ENCODE measurements at regions not wholly inside any gene's neighbourhood (a gene's known extent, or its start where the extent isn't known, plus 50 kb on each side); places are given as distances from the start of the nearest gene placed in this dataset.
"Not testable (repeated sequence)": the region's sequence is repeated elsewhere in the genome, so short reads cannot be mapped to it uniquely, and the experiment has no call there.

GRCh38 chr16:22710326-22710725 is 103.6 kb upstream of the HS3ST2 start:
- Histone ChIP-seq H3K27me3 (no peaks in the 10 kb centered on the region), H3K4me1 (ENCODE audit: low read depth) (no peaks in the 10 kb centered on the region), H3K36me3 (no peaks in the 10 kb centered on the region), H3K27ac (no peak overlapping the region), H3K9me3 (ENCODE audit: low read depth) (no peaks in the 10 kb centered on the region), H3K4me3 (no peak overlapping the region)
- no peak for TF ChIP-seq CTCF (IDR thresholded peaks at IDR 0.05; ENCODE audit: low read depth, low read length)
- no peak for DNase-seq (ENCODE audit: low read depth in 1 of 2, low spot score in 1 of 2)

- Histone ChIP-seq H3K4me1 (ENCODE audit: low read depth) (no peaks in the 10 kb centered on the region), H3K27ac (no peak overlapping the region), H3K27me3 (no peaks in the 10 kb centered on the region), H3K4me3 (no peak overlapping the region), H3K9me3 (ENCODE audit: low read depth) (no peaks in the 10 kb centered on the region), H3K36me3 (no peaks in the 10 kb centered on the region)
- DNase-seq (ENCODE audit: low read depth in 1 of 2, low spot score in 1 of 2): no peak
- TF ChIP-seq CTCF (IDR thresholded peaks at IDR 0.05; ENCODE audit: low read depth, low read length): no peak
Observed at GRCh38 chr16:22711847-22712246, 102.1 kb upstream of the HS3ST2 start.

GRCh38 chr16:22712471-22712870 is 101.5 kb upstream of the HS3ST2 start:
- no peaks in the 10 kb centered on the region for H3K27me3 ChIP-seq
- no peak for DNase-seq (ENCODE audit: low read depth in 1 of 2, low spot score in 1 of 2)
- no peaks in the 10 kb centered on the region for H3K36me3 ChIP-seq
- no peaks in the 10 kb centered on the region for H3K4me1 ChIP-seq (ENCODE audit: low read depth)
- H3K27ac ChIP-seq: no peak overlapping the region
- no peaks in the 10 kb centered on the region for H3K9me3 ChIP-seq (ENCODE audit: low read depth)
- no peak overlapping the region for H3K4me3 ChIP-seq
- TF ChIP-seq CTCF (IDR thresholded peaks at IDR 0.05; ENCODE audit: low read depth, low read length): no peak

GRCh38 chr16:22718598-22718997 is 95.4 kb upstream of the HS3ST2 start:
- not testable (repeated sequence) for H3K9me3 ChIP-seq (ENCODE audit: low read depth); DNase-seq (ENCODE audit: low read depth in 1 of 2, low spot score in 1 of 2)

GRCh38 chr16:22719945-22720344 is 94.0 kb upstream of the HS3ST2 start:
- TF ChIP-seq CTCF (IDR thresholded peaks at IDR 0.05; ENCODE audit: low read depth, low read length): no peak
- no peak overlapping the region for H3K27ac ChIP-seq
- no peaks in the 10 kb centered on the region for H3K4me1 ChIP-seq (ENCODE audit: low read depth)
- H3K27me3 ChIP-seq: no peaks in the 10 kb centered on the region
- no peak for DNase-seq (ENCODE audit: low read depth in 1 of 2, low spot score in 1 of 2)
- H3K36me3 ChIP-seq: no peaks in the 10 kb centered on the region
- no peaks in the 10 kb centered on the region for H3K9me3 ChIP-seq (ENCODE audit: low read depth)
- no peak overlapping the region for H3K4me3 ChIP-seq

More at GRCh38 chr16:22718598-22718997, 95.4 kb upstream of the HS3ST2 start:
- H3K4me1 ChIP-seq (ENCODE audit: low read depth); H3K36me3 ChIP-seq; H3K27me3 ChIP-seq; H3K27ac ChIP-seq; H3K4me3 ChIP-seq: not testable (repeated sequence)

- Histone ChIP-seq H3K27ac (no peak overlapping the region), H3K4me1 (ENCODE audit: low read depth) (no peaks in the 10 kb centered on the region), H3K9me3 (ENCODE audit: low read depth) (no peaks in the 10 kb centered on the region), H3K27me3 (no peaks in the 10 kb centered on the region), H3K36me3 (no peaks in the 10 kb centered on the region), H3K4me3 (no peak overlapping the region)
- no peak for TF ChIP-seq CTCF (IDR thresholded peaks at IDR 0.05; ENCODE audit: low read depth, low read length)
- DNase-seq (ENCODE audit: low read depth in 1 of 2, low spot score in 1 of 2): no peak
Observed at GRCh38 chr16:22721511-22722100, 92.4 kb upstream of the HS3ST2 start.

GRCh38 chr16:22722551-22723541 is 91.1 kb upstream of the HS3ST2 start:
- not testable (repeated sequence) for H3K4me3 ChIP-seq; DNase-seq (ENCODE audit: low read depth in 1 of 2, low spot score in 1 of 2); H3K9me3 ChIP-seq (ENCODE audit: low read depth); H3K27me3 ChIP-seq; H3K27ac ChIP-seq; H3K36me3 ChIP-seq; H3K4me1 ChIP-seq (ENCODE audit: low read depth)

Measured in cardiac muscle cell (in vitro differentiated cells and primary cell).